H9 (cell line): ENCODE measurements at regions not wholly inside any gene's neighbourhood (a gene's known extent, or its start where the extent isn't known, plus 50 kb on each side); places are given as distances from the start of the nearest gene placed in this dataset.

Source experiments
- DNase-seq: peaks from one replicate; pipeline ENCODE4 v3.0.0-alpha.2; 2017
- H2AFZ ChIP-seq: one replicate; pipeline ENCODE4 v1.6.1; 2013; ENCODE audit warnings: mild to moderate bottlenecking, low read length, control low read depth, moderate library complexity
- H2AK5ac ChIP-seq: 2 replicates; pipeline ENCODE4 v1.6.1; 2013; ENCODE audit warnings: low read length, control low read depth, mixed read lengths; ENCODE audit not compliant: insufficient read length
- H2BK120ac ChIP-seq: one replicate; pipeline ENCODE4 v1.6.1; 2013; ENCODE audit warnings: low read depth, mild to moderate bottlenecking, low read length, control low read depth, inconsistent platforms; ENCODE audit not compliant: poor library complexity, severe bottlenecking
- H2BK12ac ChIP-seq: 2 replicates; pipeline ENCODE4 v1.6.1; 2013; ENCODE audit warnings: low read length, control low read depth, mixed read lengths, low read depth; ENCODE audit not compliant: insufficient read length
- H2BK15ac ChIP-seq: 2 replicates; pipeline ENCODE4 v1.6.1; 2013; ENCODE audit warnings: low read depth, low read length, control low read depth
- H2BK20ac ChIP-seq: one replicate; pipeline ENCODE4 v1.6.1; 2013; ENCODE audit warnings: low read depth, mild to moderate bottlenecking, low read length, control low read depth, inconsistent platforms; ENCODE audit not compliant: poor library complexity, severe bottlenecking
- H2BK5ac ChIP-seq: 2 replicates; pipeline ENCODE4 v1.6.1; 2013; ENCODE audit warnings: low read length, control low read depth, mixed read lengths; ENCODE audit not compliant: insufficient read length
- H3K14ac ChIP-seq: 2 replicates; pipeline ENCODE4 v1.6.1; 2013; ENCODE audit warnings: low read length, control low read depth; ENCODE audit not compliant: insufficient read depth
- H3K18ac ChIP-seq: 2 replicates; pipeline ENCODE4 v1.6.1; 2013; ENCODE audit warnings: low read depth, mild to moderate bottlenecking, mixed read lengths, low read length, control low read depth; ENCODE audit not compliant: insufficient read length
- H3K23ac ChIP-seq: 2 replicates; pipeline ENCODE4 v1.6.1; 2013; ENCODE audit warnings: low read length, control low read depth, mixed read lengths, low read depth; ENCODE audit not compliant: insufficient read length
- H3K23me2 ChIP-seq: 2 replicates; pipeline ENCODE4 v1.6.1; 2013; ENCODE audit warnings: low read depth, mild to moderate bottlenecking, mixed read lengths, low read length, control low read depth; ENCODE audit not compliant: insufficient read length, poor library complexity, severe bottlenecking
- H3K27ac ChIP-seq: 2 replicates; pipeline ENCODE4 v1.5.1; 2013; ENCODE audit warnings: low read length, control low read depth, mixed read lengths, low read depth; ENCODE audit not compliant: insufficient read length
- H3K27me3 ChIP-seq: 2 replicates; pipeline ENCODE4 v1.6.1; 2013; ENCODE audit warnings: low read length, control low read depth, inconsistent platforms; ENCODE audit not compliant: insufficient read depth
- H3K4ac ChIP-seq: 2 replicates; pipeline ENCODE4 v1.6.1; 2013; ENCODE audit warnings: low read depth, mild to moderate bottlenecking, control low read depth, inconsistent platforms, low read length, moderate library complexity
- H3K4me1 ChIP-seq: 2 replicates; pipeline ENCODE4 v1.6.1; 2013; ENCODE audit warnings: low read length, control low read depth, inconsistent platforms; ENCODE audit not compliant: insufficient read depth
- H3K4me2 ChIP-seq: 2 replicates; pipeline ENCODE4 v1.6.1; 2013; ENCODE audit warnings: low read length, control low read depth, mixed read lengths; ENCODE audit not compliant: insufficient read length, insufficient read depth
- H3K56ac ChIP-seq: 2 replicates; pipeline ENCODE4 v1.6.1; 2013; ENCODE audit warnings: low read depth, mild to moderate bottlenecking, mixed read lengths, low read length, control low read depth; ENCODE audit not compliant: insufficient read length
- H3K79me1 ChIP-seq: 2 replicates; pipeline ENCODE4 v1.6.1; 2013; ENCODE audit warnings: low read depth, mild to moderate bottlenecking, moderate library complexity, low read length, control low read depth, inconsistent platforms; ENCODE audit not compliant: insufficient read depth, poor library complexity, severe bottlenecking
- H3K79me2 ChIP-seq: 2 replicates; pipeline ENCODE4 v1.6.1; 2013; ENCODE audit warnings: low read length, control low read depth, inconsistent platforms; ENCODE audit not compliant: insufficient read depth
- H3K9ac ChIP-seq: 2 replicates; pipeline ENCODE4 v1.6.1; 2013; ENCODE audit warnings: low read length, control low read depth, mixed read lengths; ENCODE audit not compliant: insufficient read length; ENCODE audit errors: extremely low read depth
- H3K9me3 ChIP-seq: one replicate; pipeline ENCODE4 v1.6.1; 2013; ENCODE audit warnings: low read depth, low read length, inconsistent platforms; ENCODE audit not compliant: control insufficient read depth
- H3T11ph ChIP-seq: one replicate; pipeline ENCODE4 v1.6.1; 2013; ENCODE audit warnings: mild to moderate bottlenecking, low read length, control low read depth, inconsistent platforms
- H4K20me1 ChIP-seq: one replicate; pipeline ENCODE4 v1.6.1; 2013; ENCODE audit not compliant: control insufficient read depth, insufficient read length, insufficient read depth
- H4K5ac ChIP-seq: 2 replicates; pipeline ENCODE4 v1.6.1; 2013; ENCODE audit warnings: low read depth, mild to moderate bottlenecking, mixed read lengths, low read length, control low read depth; ENCODE audit not compliant: insufficient read length
- H4K8ac ChIP-seq: replicated peaks from 2 replicates; pipeline ENCODE4 v1.6.1; 2013; ENCODE audit warnings: low read length, control low read depth, mixed read lengths, low read depth; ENCODE audit not compliant: insufficient read length
- H4K91ac ChIP-seq: 2 replicates; pipeline ENCODE4 v1.6.1; 2013; ENCODE audit warnings: low read depth, mild to moderate bottlenecking, moderate library complexity, mixed read lengths, low read length, control low read depth; ENCODE audit not compliant: insufficient read length
- H3K27ac Mint-ChIP-seq, 3 experiments: 2 replicates in 2 of 3; 3 replicates in 1 of 3; pipeline ENCODE4 v1.8.0; 2020 to 2021; ENCODE audit warnings: mixed read lengths in 3 of 3, mild to moderate bottlenecking in 1 of 3, moderate library complexity in 1 of 3
- H3K27me3 Mint-ChIP-seq: 2 replicates; pipeline ENCODE4 v1.8.0; 2021; ENCODE audit warnings: low read depth, mild to moderate bottlenecking, moderate library complexity, mixed read lengths
- H3K36me3 Mint-ChIP-seq, 3 experiments: 2 replicates in 2 of 3; 3 replicates in 1 of 3; pipeline ENCODE4 v1.8.0; 2020 to 2021; ENCODE audit warnings: low read depth in 3 of 3, mixed read lengths in 3 of 3; ENCODE audit not compliant: insufficient read depth in 1 of 3
- H3K4me1 Mint-ChIP-seq, 2 experiments: 2 replicates each; pipeline ENCODE4 v1.8.0; 2020; ENCODE audit warnings: mixed read lengths in 2 of 2
- H3K4me3 Mint-ChIP-seq, 2 experiments: 2 replicates in 1 of 2; 3 replicates in 1 of 2; pipeline ENCODE4 v1.8.0; 2020 to 2021; ENCODE audit warnings: mild to moderate bottlenecking in 2 of 2, mixed read lengths in 2 of 2, moderate library complexity in 1 of 2
- H3K9me3 Mint-ChIP-seq, 2 experiments: 2 replicates in 1 of 2; 3 replicates in 1 of 2; pipeline ENCODE4 v1.8.0; 2020; ENCODE audit warnings: mild to moderate bottlenecking in 2 of 2, mixed read lengths in 2 of 2, moderate library complexity in 1 of 2
- CTCF ChIP-seq: fragments of 200-600 bp; sonication (generic); conservative IDR thresholded peaks from 3 replicates; pipeline ENCODE4 v1.8.0; 2021; ENCODE audit warnings: antibody characterized with exemption, mild to moderate bottlenecking
- WGBS: extraction: QIAGEN DNeasy Blood & Tissue Kit; methylation state at CpG from one replicate; pipeline ENCODE4 v1.1.7; 2013; ENCODE audit warnings: missing lambda C conversion rate, low lambda C conversion rate, mixed read lengths; ENCODE audit not compliant: insufficient read length; ENCODE audit errors: extremely low coverage; 5-methylcytosine and 5-hydroxymethylcytosine counted together

DNA sequence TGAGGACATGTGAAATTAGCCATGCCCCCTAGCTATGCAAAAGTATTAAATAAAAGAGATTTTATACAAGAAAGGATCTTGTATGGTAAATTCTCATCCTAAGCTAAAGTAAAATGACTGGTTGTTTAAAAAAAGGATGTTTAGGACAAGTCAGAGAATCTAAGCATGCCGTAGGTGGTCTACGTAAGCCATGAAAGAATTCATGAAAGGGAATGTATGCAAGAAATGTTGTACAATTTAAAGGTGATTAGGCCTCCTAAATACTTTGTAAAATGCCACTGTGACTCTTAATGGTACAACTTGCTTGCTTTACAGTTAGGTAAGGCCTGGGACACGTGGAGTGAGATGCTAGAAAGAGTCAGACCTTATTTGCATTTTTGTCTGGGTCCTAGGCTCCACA, 209.0 kb downstream of the EFHB start:
- Mint-ChIP-seq H3K9me3 (peaks cover 34 to 46% of the 10 kb centered on the region in 2 experiments), H3K27me3 (no peaks in the 10 kb centered on the region), H3K4me3 (no peak overlapping the region), H3K27ac (no peak overlapping the region), H3K36me3 (peaks cover 17 to 31% (median 20%) of the 10 kb centered on the region in 3 experiments), H3K4me1 (no peaks in the 10 kb centered on the region)
- no peak overlapping the region for H3K27ac ChIP-seq
- H4K5ac ChIP-seq, result no peak overlapping the region
- no peak overlapping the region for H3K23ac ChIP-seq
- H3K79me1 ChIP-seq, result no peaks in the 10 kb centered on the region
- H2AK5ac ChIP-seq, result no peak overlapping the region
- H3T11ph ChIP-seq, result no peak overlapping the region
- no peaks in the 10 kb centered on the region for H3K27me3 ChIP-seq
- no peak overlapping the region for H4K91ac ChIP-seq
- no peaks in the 10 kb centered on the region for H3K79me2 ChIP-seq
- no peak for TF ChIP-seq CTCF
- no peak overlapping the region for H3K18ac ChIP-seq
- H3K4me2 ChIP-seq, result no peak overlapping the region
- H2BK20ac ChIP-seq, result no peak overlapping the region
- no peaks in the 10 kb centered on the region for H3K4me1 ChIP-seq
- no peaks in the 10 kb centered on the region for H4K20me1 ChIP-seq
- no peak overlapping the region for H2BK120ac ChIP-seq
- no peak overlapping the region for H3K56ac ChIP-seq
- no peak overlapping the region for H2BK15ac ChIP-seq
- no peak overlapping the region for H2AFZ ChIP-seq
- DNase-seq, result no peak
- no CpG with 5 or more reads among the region's 3 CpGs for WGBS
- H3K14ac ChIP-seq, result no peak overlapping the region
- no peak overlapping the region for H4K8ac ChIP-seq
- no peaks in the 10 kb centered on the region for H3K23me2 ChIP-seq
- H3K9ac ChIP-seq, result no peak overlapping the region
- no peak overlapping the region for H2BK12ac ChIP-seq
- H3K9me3 ChIP-seq, result peaks cover 11% of the 10 kb centered on the region
- no peak overlapping the region for H2BK5ac ChIP-seq
- no peak overlapping the region for H3K4ac ChIP-seq
